A549 (cell line): ENCODE measurements at regions not wholly inside any gene's neighbourhood (a gene's known extent, or its start where the extent isn't known, plus 50 kb on each side); places are given as distances from the start of the nearest gene placed in this dataset.

Source experiments
- FOXS1 ChIP-seq: fragments of 250-450 bp; sonication (Bioruptor Pico); IDR thresholded peaks from 2 replicates; pipeline ENCODE4 v1.5.0; 2020; ENCODE audit warnings: mild to moderate bottlenecking, moderate library complexity
- HMGXB4 ChIP-seq: fragments of 250-450 bp; sonication (Bioruptor Pico); IDR thresholded peaks from 2 replicates; pipeline ENCODE4 v1.5.0; 2021; ENCODE audit warnings: mild to moderate bottlenecking, moderate library complexity, borderline replicate concordance
- KDM1A ChIP-seq: fragments of 200-600 bp; sonication (generic); IDR thresholded peaks from 2 replicates; pipeline ENCODE4 v1.6.1; 2016; ENCODE audit warnings: low read depth, mild to moderate bottlenecking
- KDM5A ChIP-seq: fragments of 200-600 bp; sonication (generic); IDR thresholded peaks from 2 replicates; pipeline ENCODE4 v1.6.1; 2016; ENCODE audit warnings: antibody characterized with exemption, mild to moderate bottlenecking
- MAZ ChIP-seq: fragments of 150-350 bp; IDR thresholded peaks from 2 replicates; pipeline ENCODE4 v1.6.1; 2014; ENCODE audit warnings: antibody characterized with exemption, low read depth, low read length, borderline replicate concordance
- MYC ChIP-seq: IDR thresholded peaks from 2 replicates; pipeline ENCODE4 v1.6.1; 2012; ENCODE audit warnings: mild to moderate bottlenecking, inconsistent platforms, low read length, improper control_type of control experiment, borderline replicate concordance
- POLR2A ChIP-seq: IDR thresholded peaks from 2 replicates; pipeline ENCODE4 v1.6.1; 2012; ENCODE audit warnings: mild to moderate bottlenecking, low read length
- RCOR1 ChIP-seq: fragments of 150-350 bp; IDR thresholded peaks from 2 replicates; pipeline ENCODE4 v1.6.1; 2014; ENCODE audit warnings: antibody characterized with exemption, low read length, low read depth
- REST ChIP-seq: fragments of 200-600 bp; sonication (generic); IDR thresholded peaks from 2 replicates; pipeline ENCODE4 v1.6.1; 2016; ENCODE audit warnings: antibody characterized with exemption, mild to moderate bottlenecking, moderate library complexity
- TF ChIP-seq, protein P1 (sequence below): fragments of >200 bp; sonication (Bioruptor Twin); formaldehyde crosslinking; IDR thresholded peaks from 3 replicates; pipeline ENCODE4 v1.5.1; 2016
- TF ChIP-seq, protein P2 (sequence below): fragments of 450-650 bp; IDR thresholded peaks from 2 replicates; pipeline ENCODE4 v1.6.1; 2014; ENCODE audit warnings: antibody characterized with exemption

DNA sequence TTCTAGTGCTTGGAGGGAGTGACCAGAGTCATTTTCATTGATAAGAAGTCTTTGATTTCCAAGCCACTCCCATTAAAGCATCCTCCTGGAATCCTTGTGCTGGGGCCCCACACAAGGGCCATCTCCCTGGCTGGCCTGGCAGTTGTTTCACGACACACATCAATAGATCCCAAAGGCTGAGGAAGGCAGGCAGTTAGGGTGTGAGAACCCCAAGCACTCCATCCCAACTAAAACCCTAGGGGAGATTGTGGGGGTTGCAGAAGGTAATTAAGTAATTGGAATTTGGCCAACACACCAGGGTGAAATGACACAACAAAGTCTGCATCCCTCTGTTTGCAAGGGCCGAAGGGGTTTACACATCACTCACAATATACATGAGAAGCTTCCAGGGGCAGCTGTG is 578.1 kb upstream of the SYT4 start:
- TF ChIP-seq MYC (no peak), RCOR1 (no peak), POLR2A (no peak), FOXS1 (CRISPR knock-in tag) (no peak), KDM5A (no peak), KDM1A (no peak), MAZ (no peak), HMGXB4 (no peak), REST (no peak)
- TF ChIP-seq, protein P1, sequence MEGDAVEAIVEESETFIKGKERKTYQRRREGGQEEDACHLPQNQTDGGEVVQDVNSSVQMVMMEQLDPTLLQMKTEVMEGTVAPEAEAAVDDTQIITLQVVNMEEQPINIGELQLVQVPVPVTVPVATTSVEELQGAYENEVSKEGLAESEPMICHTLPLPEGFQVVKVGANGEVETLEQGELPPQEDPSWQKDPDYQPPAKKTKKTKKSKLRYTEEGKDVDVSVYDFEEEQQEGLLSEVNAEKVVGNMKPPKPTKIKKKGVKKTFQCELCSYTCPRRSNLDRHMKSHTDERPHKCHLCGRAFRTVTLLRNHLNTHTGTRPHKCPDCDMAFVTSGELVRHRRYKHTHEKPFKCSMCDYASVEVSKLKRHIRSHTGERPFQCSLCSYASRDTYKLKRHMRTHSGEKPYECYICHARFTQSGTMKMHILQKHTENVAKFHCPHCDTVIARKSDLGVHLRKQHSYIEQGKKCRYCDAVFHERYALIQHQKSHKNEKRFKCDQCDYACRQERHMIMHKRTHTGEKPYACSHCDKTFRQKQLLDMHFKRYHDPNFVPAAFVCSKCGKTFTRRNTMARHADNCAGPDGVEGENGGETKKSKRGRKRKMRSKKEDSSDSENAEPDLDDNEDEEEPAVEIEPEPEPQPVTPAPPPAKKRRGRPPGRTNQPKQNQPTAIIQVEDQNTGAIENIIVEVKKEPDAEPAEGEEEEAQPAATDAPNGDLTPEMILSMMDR = no peak
- TF ChIP-seq, protein P2, sequence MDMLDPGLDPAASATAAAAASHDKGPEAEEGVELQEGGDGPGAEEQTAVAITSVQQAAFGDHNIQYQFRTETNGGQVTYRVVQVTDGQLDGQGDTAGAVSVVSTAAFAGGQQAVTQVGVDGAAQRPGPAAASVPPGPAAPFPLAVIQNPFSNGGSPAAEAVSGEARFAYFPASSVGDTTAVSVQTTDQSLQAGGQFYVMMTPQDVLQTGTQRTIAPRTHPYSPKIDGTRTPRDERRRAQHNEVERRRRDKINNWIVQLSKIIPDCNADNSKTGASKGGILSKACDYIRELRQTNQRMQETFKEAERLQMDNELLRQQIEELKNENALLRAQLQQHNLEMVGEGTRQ = no peak
